NCI-H2196 treated with DMSO at 0.1 percent for 48 hours (cell line): ENCODE measurements at regions not wholly inside any gene's neighbourhood (a gene's known extent, or its start where the extent isn't known, plus 50 kb on each side); places are given as distances from the start of the nearest gene placed in this dataset.
"Not testable (repeated sequence)": the region's sequence is repeated elsewhere in the genome, so short reads cannot be mapped to it uniquely, and the experiment has no call there.

Source experiments
- DNase-seq: peaks from one replicate; lab custom pipeline; 2025; ENCODE audit not compliant: unreplicated experiment; lab: John Stamatoyannopoulos, UW

DNA sequence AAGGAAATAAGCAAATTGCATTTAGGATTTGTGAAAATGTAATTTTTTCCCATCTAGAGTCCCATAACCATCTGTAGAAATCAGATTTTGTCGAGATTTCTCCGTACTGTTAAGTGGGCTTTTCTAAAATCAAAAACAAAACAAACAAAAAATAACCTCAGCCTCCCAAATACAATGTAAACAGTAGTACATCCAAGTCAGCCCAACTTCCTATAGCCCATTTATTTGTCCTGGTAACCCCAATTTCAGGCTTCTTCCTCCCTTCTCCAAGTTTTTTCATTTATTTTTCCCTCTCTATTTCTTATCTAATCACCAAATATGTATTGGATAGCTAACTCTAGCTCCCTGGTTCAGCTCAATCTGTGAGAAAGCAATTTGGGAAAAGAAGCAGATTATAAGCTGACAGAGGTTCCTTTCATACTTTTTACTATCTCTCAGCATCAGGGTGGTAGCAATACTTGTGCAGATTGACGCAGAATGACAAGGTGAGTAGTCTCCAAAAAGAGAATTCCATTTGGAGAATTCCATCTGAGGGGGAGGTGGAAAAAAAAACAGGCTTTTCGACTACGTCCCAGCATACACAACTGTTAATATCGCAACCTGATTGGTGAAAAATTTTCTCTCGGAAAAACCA lies 132.6 kb upstream of the BTN3A2 start:
- DNase-seq: no peak

GRCh38 chr6:26232940-26233648 lies 131.9 kb upstream of the BTN3A2 start:
- DNase-seq: no peak

- DNase-seq: no peak
Measured at GRCh38 chr6:26233649-26234420, 131.2 kb upstream of the BTN3A2 start.

DNA sequence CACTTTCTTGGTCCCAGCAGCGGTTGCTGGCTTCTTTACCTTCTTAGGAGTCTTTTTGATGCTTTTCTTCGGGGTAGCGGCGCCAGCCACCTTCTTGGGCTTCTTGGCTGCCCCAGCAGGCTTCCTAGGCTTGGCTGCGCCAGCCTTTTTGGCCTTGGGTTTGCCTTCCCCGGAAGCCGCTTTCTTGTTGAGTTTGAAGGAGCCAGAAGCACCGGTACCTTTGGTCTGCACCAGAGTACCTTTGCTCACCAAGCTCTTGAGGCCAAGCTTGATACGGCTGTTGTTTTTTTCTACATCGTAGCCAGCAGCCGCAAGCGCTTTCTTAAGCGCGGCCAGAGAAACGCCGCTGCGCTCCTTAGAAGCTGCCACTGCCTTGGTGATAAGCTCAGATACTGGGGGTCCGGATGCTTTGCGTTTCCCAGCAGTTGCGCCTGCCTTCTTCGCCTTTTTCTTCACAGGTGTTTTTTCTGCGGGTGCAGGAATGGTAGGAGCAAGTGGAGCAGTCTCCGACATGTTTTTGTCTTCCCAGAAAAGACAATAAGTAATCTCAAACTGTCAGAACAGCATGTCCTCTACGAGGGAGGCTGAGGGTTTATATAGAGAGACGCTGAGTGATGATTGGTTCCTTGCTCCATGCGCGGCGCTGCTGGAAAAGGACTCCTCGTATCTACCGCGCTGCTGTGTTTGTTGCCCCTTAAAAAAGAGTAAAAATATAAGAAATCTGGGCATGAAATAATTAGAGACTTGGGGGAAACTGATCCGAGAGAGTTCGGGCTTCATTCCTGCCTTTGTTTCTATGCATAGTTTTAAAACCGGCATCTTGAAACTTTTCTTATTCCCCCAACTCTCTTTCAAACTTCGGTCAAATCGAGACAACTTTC lies 130.3 kb upstream of the BTN3A2 start:
- no peak for DNase-seq

DNA sequence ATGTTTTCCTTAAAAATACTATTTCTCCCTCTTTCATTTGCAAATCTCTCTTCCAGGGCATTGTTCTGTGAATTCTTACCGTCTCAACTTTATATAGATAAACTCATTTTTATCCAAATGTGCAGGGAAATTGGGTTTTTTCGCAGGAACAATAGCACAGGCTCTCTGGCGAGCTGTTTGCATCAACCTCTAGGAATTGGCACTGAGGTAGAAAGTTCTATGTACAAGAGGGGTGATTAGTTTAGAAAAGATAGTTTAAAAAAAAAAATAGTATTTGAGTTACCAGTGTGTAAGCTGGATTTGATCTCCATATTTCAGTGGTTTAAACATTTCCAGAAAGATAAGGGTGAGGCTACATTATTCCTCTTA lies 129.7 kb upstream of the BTN3A2 start:
- no peak for DNase-seq

DNA sequence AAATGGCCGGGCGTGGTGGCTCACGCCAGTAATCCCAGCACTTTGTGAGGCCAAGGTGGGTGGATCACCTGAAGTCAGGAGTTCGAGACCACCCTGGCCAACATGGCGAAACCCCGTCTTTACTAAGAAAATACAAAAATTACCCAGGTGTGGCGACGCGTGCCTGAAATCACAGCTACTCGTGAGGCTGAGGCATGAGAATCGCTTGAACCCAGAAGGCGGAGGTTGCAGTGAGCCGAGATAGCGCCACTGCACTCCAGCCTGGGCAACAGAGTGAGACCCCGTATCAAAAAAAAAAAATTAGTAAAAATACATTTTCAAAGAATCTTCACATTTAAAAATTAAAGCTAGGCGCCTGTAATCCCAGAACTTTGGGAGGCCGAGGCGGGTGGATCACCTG lies 125.6 kb upstream of the BTN3A2 start:
- not testable (repeated sequence) for DNase-seq

GRCh38 chr6:26240157-26241032 lies 124.6 kb upstream of the BTN3A2 start:
- no peak for DNase-seq

DNA sequence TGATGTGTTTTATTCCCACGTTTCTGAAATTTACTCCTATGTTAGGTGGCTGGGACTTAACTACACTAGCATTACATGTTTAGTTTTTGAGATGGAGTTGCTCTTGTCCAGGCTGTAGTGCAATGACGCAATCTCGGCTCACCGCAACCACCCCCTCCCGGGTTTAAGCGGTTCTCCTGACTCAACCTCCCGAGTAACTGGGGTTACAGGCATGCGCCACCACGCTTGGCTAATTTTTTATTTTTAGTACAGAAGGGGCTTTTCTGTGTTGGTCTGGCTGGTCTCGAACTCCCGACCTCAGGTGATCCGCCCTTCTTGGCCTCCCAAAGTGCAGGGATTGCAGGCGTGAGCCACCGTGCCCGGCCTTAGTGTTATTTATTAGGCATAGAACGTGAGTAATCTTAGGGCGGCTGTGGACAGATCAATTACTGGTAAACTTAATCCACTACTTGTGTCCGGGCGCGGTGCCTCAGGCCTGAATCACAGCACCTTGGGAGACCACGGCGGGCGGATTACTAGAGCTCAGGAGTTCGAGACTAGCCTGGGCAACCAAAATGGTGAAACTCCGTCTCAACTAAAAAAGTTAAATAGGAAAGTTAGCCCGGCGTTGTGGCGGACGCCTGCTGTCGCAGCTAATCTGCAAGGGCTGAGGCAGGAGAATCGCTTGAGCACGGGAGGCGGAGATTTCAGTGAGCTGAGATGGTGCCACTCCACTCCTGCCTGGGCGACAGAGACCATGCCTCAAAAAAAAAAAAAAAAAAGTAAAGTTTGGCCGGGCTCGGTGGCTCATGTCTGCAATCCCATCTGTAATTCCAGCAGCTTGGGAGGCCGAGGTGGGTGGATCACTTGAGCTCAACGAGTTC lies 123.7 kb upstream of the BTN3A2 start:
- DNase-seq: no peak

DNA sequence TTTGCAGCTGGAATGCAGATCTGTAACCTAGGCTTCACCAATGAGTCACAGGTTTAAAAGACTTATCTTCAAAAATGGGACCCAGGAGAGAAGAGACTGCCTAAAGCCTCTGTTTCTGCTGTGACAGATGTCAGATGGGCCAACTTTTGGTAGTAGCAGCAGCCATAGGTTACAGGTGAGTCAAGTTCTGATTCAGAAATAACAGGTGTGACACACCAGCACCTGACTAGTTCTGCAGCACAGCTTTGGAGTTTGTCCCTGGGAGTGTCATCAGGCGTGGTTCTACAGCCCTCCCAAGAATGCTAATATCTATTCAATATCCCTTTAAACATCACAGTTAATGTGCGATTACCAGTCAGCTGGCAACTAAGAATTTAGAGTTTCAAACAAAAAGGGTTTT lies 121.9 kb upstream of the BTN3A2 start:
- no peak for DNase-seq

GRCh38 chr6:26243752-26244151 lies 121.2 kb upstream of the BTN3A2 start:
- DNase-seq: no peak

GRCh38 chr6:26246058-26246457 lies 118.9 kb upstream of the BTN3A2 start:
- DNase-seq: no peak

DNA sequence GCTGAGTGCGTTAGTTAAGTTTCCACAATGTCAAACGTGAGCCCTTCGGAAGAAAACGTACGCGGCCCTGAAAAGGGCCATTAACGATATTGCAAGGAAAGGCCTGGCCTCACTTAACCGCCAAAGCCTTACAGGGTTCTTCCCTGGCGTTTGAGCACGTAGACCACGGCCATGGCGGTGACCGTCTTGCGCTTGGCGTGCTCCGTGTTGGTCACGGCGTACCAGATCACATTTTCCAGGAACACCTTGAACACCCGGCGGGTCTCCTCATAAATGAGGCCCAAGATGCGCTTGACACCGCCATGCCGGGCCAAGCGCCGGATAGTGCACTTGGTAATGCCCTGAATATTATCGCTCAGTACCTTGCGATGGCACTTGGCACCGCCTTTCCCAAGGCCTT lies 118.4 kb upstream of the BTN3A2 start:
- no peak for DNase-seq

GRCh38 chr6:26249707-26249956 lies 115.4 kb upstream of the BTN3A2 start:
- DNase-seq: peak; percentile 44

- DNase-seq: peak; percentile 75
Measured at GRCh38 chr6:26249957-26250697, 114.9 kb upstream of the BTN3A2 start.

GRCh38 chr6:26250698-26251044 lies 114.3 kb upstream of the BTN3A2 start:
- no peak for DNase-seq

DNA sequence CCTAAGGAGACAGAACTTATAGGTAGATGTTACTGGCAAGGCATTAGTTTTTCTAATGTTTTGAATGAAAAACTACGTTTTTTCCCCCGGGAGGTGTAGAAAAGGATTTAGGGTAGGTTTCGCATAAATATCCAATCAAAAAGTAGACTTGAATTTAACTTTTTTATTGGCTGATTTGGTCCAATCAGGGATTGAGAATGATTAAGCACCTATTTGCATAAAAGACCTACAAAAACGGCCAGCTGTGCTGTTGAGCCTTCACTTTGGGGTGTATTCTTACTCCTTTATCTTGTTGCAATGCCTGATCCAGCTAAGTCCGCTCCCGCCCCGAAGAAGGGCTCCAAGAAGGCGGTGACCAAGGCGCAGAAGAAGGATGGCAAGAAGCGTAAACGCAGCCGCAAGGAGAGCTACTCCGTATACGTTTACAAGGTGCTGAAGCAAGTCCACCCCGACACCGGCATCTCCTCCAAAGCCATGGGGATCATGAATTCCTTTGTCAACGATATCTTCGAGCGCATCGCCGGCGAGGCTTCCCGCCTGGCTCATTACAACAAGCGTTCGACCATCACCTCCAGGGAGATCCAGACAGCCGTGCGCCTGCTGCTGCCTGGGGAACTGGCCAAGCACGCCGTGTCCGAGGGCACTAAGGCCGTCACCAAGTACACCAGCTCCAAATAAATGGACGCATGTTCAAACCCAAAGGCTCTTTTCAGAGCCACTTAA lies 113.5 kb upstream of the BTN3A2 start:
- DNase-seq: peak; percentile 82

DNA sequence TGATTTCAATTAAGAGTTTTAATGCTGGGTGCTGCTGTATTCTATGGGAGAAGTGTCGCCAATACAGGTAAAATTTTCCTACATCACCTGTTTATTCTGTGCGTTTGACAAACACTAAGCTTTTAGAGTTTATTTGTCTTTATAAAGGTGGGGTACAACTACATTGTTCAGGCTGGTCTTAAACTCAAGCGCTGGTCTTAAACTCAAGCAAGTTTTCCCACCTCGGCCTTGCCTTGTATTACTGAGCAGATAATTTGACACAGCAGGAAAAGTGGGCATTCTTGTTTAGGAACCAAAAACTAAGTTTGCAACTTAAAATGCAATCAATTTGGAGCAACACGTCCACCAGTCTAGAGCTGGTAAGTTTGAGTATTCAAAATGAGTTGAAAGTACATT lies 112.9 kb upstream of the BTN3A2 start:
- no peak for DNase-seq

DNA sequence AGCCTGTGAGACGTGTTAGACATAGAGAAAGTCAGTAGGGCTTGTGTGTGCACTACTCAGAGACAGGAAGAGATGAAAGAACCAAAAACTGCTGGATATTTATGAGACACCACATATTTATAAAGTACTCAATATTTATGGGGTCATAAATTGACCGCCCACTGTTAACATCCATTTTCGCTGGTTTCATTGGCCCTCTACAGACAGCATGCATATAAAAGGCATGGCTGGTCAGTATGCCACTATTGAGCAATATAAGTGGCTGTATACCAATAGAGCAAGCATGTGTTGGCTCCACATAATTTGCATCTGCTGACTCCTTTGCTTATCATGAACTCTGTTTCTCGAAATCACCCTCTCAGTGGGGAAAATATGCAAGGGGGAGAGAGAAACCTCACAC lies 110.3 kb upstream of the BTN3A2 start:
- DNase-seq: no peak
